ENCODE measurements at regions not wholly inside any gene's neighbourhood (a gene's known extent, or its start where the extent isn't known, plus 50 kb on each side); places are given as distances from the start of the nearest gene placed in this dataset.

GRCh38 chr2:16294791-16295190, 354.4 kb downstream of the MYCN start:
- H3K4me3 ChIP-seq (ENCODE audit: low read length): no peak overlapping the region
- no peaks in the 10 kb centered on the region for H3K36me3 ChIP-seq (ENCODE audit: insufficient read depth, low read length)

GRCh38 chr2:16293871-16294270, 353.5 kb downstream of the MYCN start:
- H3K4me3 ChIP-seq (ENCODE audit: low read length): no peak overlapping the region
- H3K36me3 ChIP-seq (ENCODE audit: insufficient read depth, low read length): no peaks in the 10 kb centered on the region
- no peaks in the 10 kb centered on the region for H3K9me3 ChIP-seq (ENCODE audit: low read length)
- no peak overlapping the region for H2AFZ ChIP-seq (ENCODE audit: low read depth, low read length)
- no peaks in the 10 kb centered on the region for H3K27me3 ChIP-seq (ENCODE audit: insufficient read depth, low read length)
- H3K4me1 ChIP-seq (ENCODE audit: insufficient read depth, low read length): no peaks in the 10 kb centered on the region

More at GRCh38 chr2:16294791-16295190, 354.4 kb downstream of the MYCN start:
- Histone ChIP-seq H2AFZ (ENCODE audit: low read depth, low read length) (no peak overlapping the region), H3K4me1 (ENCODE audit: insufficient read depth, low read length) (no peaks in the 10 kb centered on the region), H3K27me3 (ENCODE audit: insufficient read depth, low read length) (no peaks in the 10 kb centered on the region), H3K9me3 (ENCODE audit: low read length) (no peaks in the 10 kb centered on the region)

GRCh38 chr2:16293398-16293797, 353.0 kb downstream of the MYCN start:
- Histone ChIP-seq H2AFZ (ENCODE audit: low read depth, low read length) (no peak overlapping the region), H3K36me3 (ENCODE audit: insufficient read depth, low read length) (no peaks in the 10 kb centered on the region), H3K4me1 (ENCODE audit: insufficient read depth, low read length) (no peaks in the 10 kb centered on the region), H3K4me3 (ENCODE audit: low read length) (no peak overlapping the region), H3K9me3 (ENCODE audit: low read length) (no peaks in the 10 kb centered on the region), H3K27me3 (ENCODE audit: insufficient read depth, low read length) (no peaks in the 10 kb centered on the region)

GRCh38 chr2:16291731-16292550, 351.6 kb downstream of the MYCN start:
- no peak overlapping the region for H3K4me3 ChIP-seq (ENCODE audit: low read length)
- H2AFZ ChIP-seq (ENCODE audit: low read depth, low read length): no peak overlapping the region
- no peaks in the 10 kb centered on the region for H3K27me3 ChIP-seq (ENCODE audit: insufficient read depth, low read length)
- H3K9me3 ChIP-seq (ENCODE audit: low read length): no peaks in the 10 kb centered on the region
- no peaks in the 10 kb centered on the region for H3K4me1 ChIP-seq (ENCODE audit: insufficient read depth, low read length)
- no peaks in the 10 kb centered on the region for H3K36me3 ChIP-seq (ENCODE audit: insufficient read depth, low read length)

GRCh38 chr2:16291226-16291625, 350.9 kb downstream of the MYCN start:
- Histone ChIP-seq H3K27me3 (ENCODE audit: insufficient read depth, low read length) (no peaks in the 10 kb centered on the region), H3K9me3 (ENCODE audit: low read length) (no peaks in the 10 kb centered on the region), H3K4me3 (ENCODE audit: low read length) (no peak overlapping the region), H2AFZ (ENCODE audit: low read depth, low read length) (no peak overlapping the region), H3K36me3 (ENCODE audit: insufficient read depth, low read length) (no peaks in the 10 kb centered on the region), H3K4me1 (ENCODE audit: insufficient read depth, low read length) (no peaks in the 10 kb centered on the region)

GRCh38 chr2:16290311-16291020, 350.1 kb downstream of the MYCN start:
- no peaks in the 10 kb centered on the region for H3K9me3 ChIP-seq (ENCODE audit: low read length)
- no peaks in the 10 kb centered on the region for H3K36me3 ChIP-seq (ENCODE audit: insufficient read depth, low read length)
- no peak overlapping the region for H3K4me3 ChIP-seq (ENCODE audit: low read length)
- no peaks in the 10 kb centered on the region for H3K4me1 ChIP-seq (ENCODE audit: insufficient read depth, low read length)
- H3K27me3 ChIP-seq (ENCODE audit: insufficient read depth, low read length): no peaks in the 10 kb centered on the region
- H2AFZ ChIP-seq (ENCODE audit: low read depth, low read length): no peak overlapping the region

GRCh38 chr2:16288371-16289112, 348.2 kb downstream of the MYCN start:
- H2AFZ ChIP-seq (ENCODE audit: low read depth, low read length): no peak overlapping the region
- no peaks in the 10 kb centered on the region for H3K4me1 ChIP-seq (ENCODE audit: insufficient read depth, low read length)
- H3K36me3 ChIP-seq (ENCODE audit: insufficient read depth, low read length): no peaks in the 10 kb centered on the region
- no peaks in the 10 kb centered on the region for H3K9me3 ChIP-seq (ENCODE audit: low read length)
- H3K4me3 ChIP-seq (ENCODE audit: low read length): no peak overlapping the region
- no peaks in the 10 kb centered on the region for H3K27me3 ChIP-seq (ENCODE audit: insufficient read depth, low read length)

GRCh38 chr2:16287831-16288230, 347.5 kb downstream of the MYCN start:
- Histone ChIP-seq H2AFZ (ENCODE audit: low read depth, low read length) (no peak overlapping the region), H3K9me3 (ENCODE audit: low read length) (no peaks in the 10 kb centered on the region), H3K36me3 (ENCODE audit: insufficient read depth, low read length) (no peaks in the 10 kb centered on the region), H3K27me3 (ENCODE audit: insufficient read depth, low read length) (no peaks in the 10 kb centered on the region), H3K4me3 (ENCODE audit: low read length) (no peak overlapping the region), H3K4me1 (ENCODE audit: insufficient read depth, low read length) (no peaks in the 10 kb centered on the region)

GRCh38 chr2:16287281-16287680, 346.9 kb downstream of the MYCN start:
- peaks cover 3% of the 10 kb centered on the region for H3K4me1 ChIP-seq (ENCODE audit: insufficient read depth, low read length)
- H3K27me3 ChIP-seq (ENCODE audit: insufficient read depth, low read length): no peaks in the 10 kb centered on the region
- no peak overlapping the region for H3K4me3 ChIP-seq (ENCODE audit: low read length)
- no peaks in the 10 kb centered on the region for H3K36me3 ChIP-seq (ENCODE audit: insufficient read depth, low read length)
- no peak overlapping the region for H2AFZ ChIP-seq (ENCODE audit: low read depth, low read length)
- no peaks in the 10 kb centered on the region for H3K9me3 ChIP-seq (ENCODE audit: low read length)

GRCh38 chr2:16285813-16286510, 345.6 kb downstream of the MYCN start:
- H2AFZ ChIP-seq (ENCODE audit: low read depth, low read length): no peak overlapping the region
- no peaks in the 10 kb centered on the region for H3K27me3 ChIP-seq (ENCODE audit: insufficient read depth, low read length)
- H3K36me3 ChIP-seq (ENCODE audit: insufficient read depth, low read length): no peaks in the 10 kb centered on the region
- peaks cover 7% of the 10 kb centered on the region for H3K4me1 ChIP-seq (ENCODE audit: insufficient read depth, low read length)
- H3K9me3 ChIP-seq (ENCODE audit: low read length): no peaks in the 10 kb centered on the region
- no peak overlapping the region for H3K4me3 ChIP-seq (ENCODE audit: low read length)

- Histone ChIP-seq H2AFZ (ENCODE audit: low read depth, low read length) (no peak overlapping the region), H3K4me1 (ENCODE audit: insufficient read depth, low read length) (peaks cover 7% of the 10 kb centered on the region), H3K9me3 (ENCODE audit: low read length) (no peaks in the 10 kb centered on the region), H3K36me3 (ENCODE audit: insufficient read depth, low read length) (no peaks in the 10 kb centered on the region), H3K27me3 (ENCODE audit: insufficient read depth, low read length) (no peaks in the 10 kb centered on the region), H3K4me3 (ENCODE audit: low read length) (no peak overlapping the region)
Observed at GRCh38 chr2:16284941-16285625, 344.7 kb downstream of the MYCN start.

- Histone ChIP-seq H3K9me3 (ENCODE audit: low read length) (no peaks in the 10 kb centered on the region), H3K27me3 (ENCODE audit: insufficient read depth, low read length) (no peaks in the 10 kb centered on the region), H3K4me1 (ENCODE audit: insufficient read depth, low read length) (peaks cover 7% of the 10 kb centered on the region), H2AFZ (ENCODE audit: low read depth, low read length) (no peak overlapping the region), H3K4me3 (ENCODE audit: low read length) (no peak overlapping the region), H3K36me3 (ENCODE audit: insufficient read depth, low read length) (no peaks in the 10 kb centered on the region)
Observed at GRCh38 chr2:16283071-16283850, 342.9 kb downstream of the MYCN start.

All from neuron (in vitro differentiated cells).